HepG2 (cell line): ENCODE measurements at regions not wholly inside any gene's neighbourhood (a gene's known extent, or its start where the extent isn't known, plus 50 kb on each side); places are given as distances from the start of the nearest gene placed in this dataset.

Experiments
- ATAC-seq: fragments of 200-7000 bp; cut with Tn5 transposase; 3 replicates; pipeline ENCODE4 v1.9.1; 2020; ENCODE audit warnings: mild to moderate bottlenecking, moderate library complexity
- BruUV-seq: library from RNA; stranded (reverse); fragments of 400-500 nt; replicated peaks from 2 replicates; lab custom pipeline; 2021; lab: Mats Ljungman, UMichigan
- CTCF ChIA-PET: fragments of 300-600 bp; formaldehyde crosslinking; extraction: SDS; loops from one replicate; lab custom pipeline; 2021; ENCODE audit warnings: low total read pairs, inconsistent platforms, low intra/inter-chr PET ratio; lab: Yijun Ruan, JAX
- POLR2A ChIA-PET: fragments of 350-600 bp; sonication (Branson Sonifier 250); formaldehyde crosslinking; loops from one replicate; lab custom pipeline; 2020; ENCODE audit warnings: antibody characterized with exemption, inconsistent platforms; lab: Yijun Ruan, JAX
- DNase-seq: peaks from one replicate; pipeline ENCODE4 v3.0.0-alpha.2; 2015; ENCODE audit warnings: low spot score
- FAIRE-seq: peaks from 3 replicates; lab custom pipeline; 2011; peaks lifted over from hg19 to GRCh38; lab: Jason Lieb, UNC
- H2AFZ ChIP-seq: one replicate; pipeline ENCODE4 v1.6.1; 2011; ENCODE audit warnings: low read length, inconsistent platforms
- H3K27ac ChIP-seq: fragments of 300-600 bp; 3 replicates; pipeline ENCODE4 v1.8.0; 2011; ENCODE audit warnings: mixed run types, mild to moderate bottlenecking, mixed read lengths, low read length, inconsistent platforms; ENCODE audit not compliant: insufficient read depth; ENCODE audit errors: extremely low read length
- H3K27me3 ChIP-seq, 2 experiments: fragments of 200-600 bp in 1 of 2; 2 replicates in 1 of 2; 3 replicates in 1 of 2; pipeline versions ENCODE4 v1.6.0 to v1.8.0; 2011; ENCODE audit warnings: low read length in 2 of 2, mild to moderate bottlenecking in 2 of 2, moderate library complexity in 2 of 2, inconsistent platforms in 1 of 2; ENCODE audit not compliant: insufficient read depth in 2 of 2, control insufficient read depth in 1 of 2
- H3K36me3 ChIP-seq, 2 experiments: fragments of 200-600 bp in 1 of 2; replicated peaks in 1 of 2; 2 replicates in 1 of 2; 3 replicates in 1 of 2; pipeline versions ENCODE4 v1.5.1 to v1.8.0; 2011; ENCODE audit warnings: low read length in 2 of 2, inconsistent platforms in 1 of 2; ENCODE audit not compliant: insufficient read depth in 2 of 2, control insufficient read depth in 1 of 2
- H3K4me1 ChIP-seq: 2 replicates; pipeline ENCODE4 v1.5.1; 2012; ENCODE audit warnings: low read length, inconsistent platforms; ENCODE audit not compliant: insufficient read depth
- H3K4me2 ChIP-seq: 2 replicates; pipeline ENCODE4 v1.6.0; 2011; ENCODE audit warnings: low read depth, low read length, inconsistent platforms
- H3K4me3 ChIP-seq, 3 experiments: fragments of 200-600 bp in 1 of 3; sonication (generic), shearing (Covaris generic) in 1 of 3; replicated peaks in 1 of 3; 2 replicates each; pipeline ENCODE4 v1.5.1; 2011 to 2016; ENCODE audit warnings: low read length in 3 of 3, inconsistent platforms in 2 of 3, low read depth in 2 of 3, mild to moderate bottlenecking in 2 of 3, control low read depth in 1 of 3, mixed read lengths in 1 of 3; ENCODE audit not compliant: insufficient read depth in 1 of 3
- H3K79me2 ChIP-seq: one replicate; pipeline ENCODE4 v1.6.1; 2011; ENCODE audit warnings: low read length, inconsistent platforms; ENCODE audit not compliant: insufficient read depth
- H3K9ac ChIP-seq: 2 replicates; pipeline ENCODE4 v1.6.0; 2011; ENCODE audit warnings: mild to moderate bottlenecking, low read depth, low read length, inconsistent platforms; ENCODE audit not compliant: insufficient read depth
- H3K9me3 ChIP-seq: 2 replicates; pipeline ENCODE4 v1.5.1; 2012; ENCODE audit warnings: mild to moderate bottlenecking, low read length
- H4K20me1 ChIP-seq: 2 replicates; pipeline ENCODE4 v1.6.0; 2011; ENCODE audit warnings: inconsistent platforms, mild to moderate bottlenecking, low read length, moderate library complexity; ENCODE audit not compliant: insufficient read depth
- ATAD3A ChIP-seq: sonication (generic); formaldehyde crosslinking; IDR thresholded peaks from 2 replicates; pipeline ENCODE4 v1.4.0; 2020; ENCODE audit warnings: missing genetic modification reagents
- BCL3 ChIP-seq: sonication (generic); formaldehyde crosslinking; IDR thresholded peaks from 2 replicates; pipeline ENCODE4 v1.5.1; 2020; ENCODE audit warnings: mild to moderate bottlenecking, missing genetic modification reagents, moderate library complexity
- FOXM1 ChIP-seq: sonication (generic); formaldehyde crosslinking; IDR thresholded peaks from 2 replicates; pipeline ENCODE4 v1.5.0; 2020; ENCODE audit warnings: missing genetic modification reagents
- KDM2A ChIP-seq: sonication (generic); formaldehyde crosslinking; IDR thresholded peaks from 2 replicates; pipeline ENCODE4 v1.4.0; 2020; ENCODE audit warnings: low read depth, missing genetic modification reagents, borderline replicate concordance
- KLF6 ChIP-seq: IDR thresholded peaks from 2 replicates; pipeline ENCODE4 v1.8.0; 2016; ENCODE audit warnings: missing biosample characterization, missing genetic modification reagents
- MTF2 ChIP-seq: sonication (generic); formaldehyde crosslinking; IDR thresholded peaks from 2 replicates; pipeline ENCODE4 v1.5.0; 2020; ENCODE audit warnings: missing genetic modification reagents, borderline replicate concordance
- RAD21 ChIP-seq: fragments of 450-650 bp; formaldehyde crosslinking; IDR thresholded peaks from 2 replicates; pipeline ENCODE4 v1.5.0; 2020; ENCODE audit warnings: mild to moderate bottlenecking
- RBM39 ChIP-seq: fragments of 200-400 bp; formaldehyde crosslinking; IDR thresholded peaks from one replicate; pipeline ENCODE4 v1.6.1; 2018; ENCODE audit warnings: antibody characterized with exemption, mild to moderate bottlenecking, low read depth, low read length; ENCODE audit not compliant: poor library complexity, severe bottlenecking
- ZBED4 ChIP-seq: sonication (generic); formaldehyde crosslinking; IDR thresholded peaks from 2 replicates; pipeline ENCODE4 v1.4.0; 2020; ENCODE audit warnings: missing genetic modification reagents, borderline replicate concordance
- ZFP36 ChIP-seq: fragments of 150-350 bp; IDR thresholded peaks from 2 replicates; pipeline ENCODE4 v1.6.1; 2018; ENCODE audit warnings: borderline replicate concordance, low read length, low read depth; ENCODE audit not compliant: partially characterized antibody
- ZNF224 ChIP-seq: sonication (generic); formaldehyde crosslinking; IDR thresholded peaks from 2 replicates; pipeline ENCODE4 v1.5.0; 2020; ENCODE audit warnings: mild to moderate bottlenecking, missing genetic modification reagents
- ZNF234 ChIP-seq: sonication (generic); formaldehyde crosslinking; conservative IDR thresholded peaks from 2 replicates; pipeline ENCODE4 v1.5.1; 2020; ENCODE audit warnings: mild to moderate bottlenecking, missing genetic modification reagents
- ZNF274 ChIP-seq: sonication (generic); formaldehyde crosslinking; IDR thresholded peaks from 2 replicates; pipeline ENCODE4 v1.5.1; 2020; ENCODE audit warnings: mild to moderate bottlenecking, missing genetic modification reagents
- ZNF570 ChIP-seq: sonication (generic); formaldehyde crosslinking; IDR thresholded peaks from 2 replicates; pipeline ENCODE4 v1.4.0; 2020; ENCODE audit warnings: mild to moderate bottlenecking, missing genetic modification reagents, borderline replicate concordance
- ZSCAN31 ChIP-seq: sonication (generic); formaldehyde crosslinking; IDR thresholded peaks from 2 replicates; pipeline ENCODE4 v1.5.0; 2020; ENCODE audit warnings: low read depth, mild to moderate bottlenecking, missing genetic modification reagents
- ZUFSP ChIP-seq: sonication (generic); formaldehyde crosslinking; IDR thresholded peaks from 2 replicates; pipeline ENCODE4 v1.9.0; 2021; ENCODE audit warnings: missing genetic modification reagents, mild to moderate bottlenecking, borderline replicate concordance
- WGBS: methylation state at CpG from one replicate; pipeline ENCODE4 v1.1.6; 2017; ENCODE audit warnings: low lambda C conversion rate; 5-methylcytosine and 5-hydroxymethylcytosine counted together
- in situ Hi-C: cut with HindIII; loops from 2 replicates; pipeline ENCODE4 v1.10.0; 2017; ENCODE audit warnings: low pct_unique_long_range_greater_than_20kb; ENCODE audit not compliant: extremely low pct_ligation_motif_present
- intact Hi-C: fragments of 100-400 bp; cut with micrococcal nuclease; formaldehyde crosslinking; loops from one replicate; pipeline ENCODE4 v1.10.0; 2022; ENCODE audit not compliant: unreplicated experiment
- TF ChIP-seq, protein P1 (sequence below): sonication (generic); formaldehyde crosslinking; IDR thresholded peaks from 2 replicates; pipeline ENCODE4 v1.4.0; 2020; ENCODE audit warnings: missing genetic modification reagents, mild to moderate bottlenecking, borderline replicate concordance

- TF ChIP-seq ZBED4 (CRISPR knock-in tag) (no peak), ZUFSP (no peak), ZNF570 (CRISPR knock-in tag) (no peak), ZFP36 (no peak), ZNF274 (CRISPR knock-in tag) (no peak), KDM2A (no peak), ZSCAN31 (CRISPR knock-in tag) (no peak), ZNF234 (CRISPR knock-in tag) (no peak), ZNF224 (CRISPR knock-in tag) (no peak)
Observed at GRCh38 chr1:91073299-91073698, 51.5 kb upstream of the ZNF644 start (continued).

DNA sequence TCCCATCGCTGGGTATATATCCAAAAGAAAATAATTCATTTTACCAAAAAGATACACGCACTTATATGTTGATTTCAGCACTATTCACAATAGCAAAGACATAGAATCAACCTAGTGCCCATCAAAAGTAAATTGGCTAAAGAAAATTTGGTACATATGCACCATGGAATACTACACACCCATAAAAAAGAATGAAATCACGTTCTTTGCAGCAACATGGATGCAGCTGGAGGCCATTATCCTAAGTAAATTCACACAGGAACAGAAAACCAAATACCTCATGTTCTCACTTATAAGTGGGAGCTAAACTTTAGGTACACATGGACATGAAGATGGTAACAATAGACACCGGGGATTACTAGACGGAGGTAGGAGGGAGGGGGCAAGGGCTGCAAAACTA is 50.0 kb upstream of the ZNF644 start:
- POLR2A ChIA-PET, result no interaction called here
- CTCF ChIA-PET, result no interaction called here
- TF ChIP-seq FOXM1 (CRISPR knock-in tag), result no peak
- no peak for TF ChIP-seq KLF6 (CRISPR knock-in tag)
- no peak for TF ChIP-seq RBM39
- TF ChIP-seq RAD21, result no peak
- TF ChIP-seq MTF2, result no peak
- TF ChIP-seq, protein P1, sequence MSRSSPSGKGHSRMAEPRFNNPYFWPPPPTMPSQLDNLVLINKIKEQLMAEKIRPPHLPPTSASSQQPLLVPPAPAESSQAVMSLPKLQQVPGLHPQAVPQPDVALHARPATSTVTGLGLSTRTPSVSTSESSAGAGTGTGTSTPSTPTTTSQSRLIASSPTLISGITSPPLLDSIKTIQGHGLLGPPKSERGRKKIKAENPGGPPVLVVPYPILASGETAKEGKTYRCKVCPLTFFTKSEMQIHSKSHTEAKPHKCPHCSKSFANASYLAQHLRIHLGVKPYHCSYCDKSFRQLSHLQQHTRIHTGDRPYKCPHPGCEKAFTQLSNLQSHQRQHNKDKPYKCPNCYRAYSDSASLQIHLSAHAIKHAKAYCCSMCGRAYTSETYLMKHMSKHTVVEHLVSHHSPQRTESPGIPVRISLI (CRISPR knock-in tag), result no peak
- TF ChIP-seq ATAD3A (CRISPR knock-in tag), result no peak
- TF ChIP-seq BCL3 (CRISPR knock-in tag), result no peak

More for the DNA sequence above, 50.0 kb upstream of the ZNF644 start:
- no TSS peak for BruUV-seq
- ATAC-seq (no peak), DNase-seq (no peak), FAIRE-seq (no peak)
- H3K79me2 ChIP-seq, result no peaks in the 10 kb centered on the region
- H2AFZ ChIP-seq, result no peak overlapping the region
- intact Hi-C loops, result no loop called here
- H3K4me2 ChIP-seq, result no peak overlapping the region
- H3K27me3 ChIP-seq, result no peaks in the 10 kb centered on the region; a peak in 2 of 5 replicates
- WGBS, result 54% methylated on average over 5 of the region's 5 CpGs
- no peaks in the 10 kb centered on the region for H3K9me3 ChIP-seq
- H4K20me1 ChIP-seq, result no peaks in the 10 kb centered on the region
- H3K36me3 ChIP-seq, result no peaks in the 10 kb centered on the region
- no peak overlapping the region for H3K9ac ChIP-seq
- no peak overlapping the region for H3K27ac ChIP-seq
- no peaks in the 10 kb centered on the region for H3K4me1 ChIP-seq
- no peak overlapping the region for H3K4me3 ChIP-seq
- in situ Hi-C loops, result no loop called here
